ENCODE measurements at regions not wholly inside any gene's neighbourhood (a gene's known extent, or its start where the extent isn't known, plus 50 kb on each side); places are given as distances from the start of the nearest gene placed in this dataset.

- DNase-seq = no peak
- intact Hi-C loops (cut with DNase I) = no loop called here
Observed at GRCh38 chr10:2982146-2982545, 85.2 kb upstream of the PFKP start.

- DNase-seq = no peak
- intact Hi-C loops (cut with DNase I) = no loop called here
Observed at GRCh38 chr10:2981361-2981801, 86.0 kb upstream of the PFKP start.

GRCh38 chr10:2980791-2981360 lies 86.5 kb upstream of the PFKP start:
- DNase-seq = no peak
- intact Hi-C loops (cut with DNase I) = no loop called here

GRCh38 chr10:2980116-2980515 lies 87.2 kb upstream of the PFKP start:
- intact Hi-C loops (cut with DNase I) = no loop called here
- DNase-seq = no peak

- peak in 2 of 10 donors; percentile 10 to 28 for DNase-seq
Observed at GRCh38 chr10:2979306-2979705, 88.0 kb upstream of the PFKP start.

GRCh38 chr10:2978574-2979273 lies 88.6 kb upstream of the PFKP start:
- no peak for DNase-seq
- intact Hi-C loops (cut with DNase I) = loop anchor here (5.0 kb wide), 1 partner anchor 51 kb away; no protein-coding TSS in a partner anchor

More at GRCh38 chr10:2979306-2979705, 88.0 kb upstream of the PFKP start:
- intact Hi-C loops (cut with DNase I) = loop anchor here (5.0 kb wide), 1 partner anchor 52 kb away; no protein-coding TSS in a partner anchor

GRCh38 chr10:2978111-2978510 lies 89.2 kb upstream of the PFKP start:
- DNase-seq = no peak
- intact Hi-C loops (cut with DNase I) = loop anchor here (5.0 kb wide), 1 partner anchor 51 kb away; no protein-coding TSS in a partner anchor

GRCh38 chr10:2974503-2975207 lies 92.7 kb upstream of the PFKP start:
- no peak for DNase-seq
- intact Hi-C loops (cut with DNase I) = loop anchor here (5.0 kb wide), 1 partner anchor 47 kb away; no protein-coding TSS in a partner anchor

GRCh38 chr10:2974083-2974482 lies 93.3 kb upstream of the PFKP start:
- intact Hi-C loops (cut with DNase I) = no loop called here
- no peak for DNase-seq

- intact Hi-C loops (cut with DNase I) = no loop called here
- no peak for DNase-seq
Observed at GRCh38 chr10:2972810-2973209, 94.5 kb upstream of the PFKP start.

GRCh38 chr10:2972216-2972615 lies 95.1 kb upstream of the PFKP start:
- intact Hi-C loops (cut with DNase I) = no loop called here

GRCh38 chr10:2970190-2970823 lies 97.0 kb upstream of the PFKP start:
- DNase-seq = no peak
- intact Hi-C loops (cut with DNase I) = no loop called here

More at GRCh38 chr10:2972216-2972615, 95.1 kb upstream of the PFKP start:
- no peak for DNase-seq

- no peak for DNase-seq
Observed at GRCh38 chr10:2968401-2969058, 98.8 kb upstream of the PFKP start.

GRCh38 chr10:2966134-2966533 lies 101.2 kb upstream of the PFKP start:
- intact Hi-C loops (cut with DNase I) = no loop called here
- DNase-seq = no peak

More at GRCh38 chr10:2968401-2969058, 98.8 kb upstream of the PFKP start:
- intact Hi-C loops (cut with DNase I) = no loop called here

GRCh38 chr10:2964632-2965296 lies 102.6 kb upstream of the PFKP start:
- no peak for DNase-seq
- intact Hi-C loops (cut with DNase I) = no loop called here

- DNase-seq = no peak
- intact Hi-C loops (cut with DNase I) = no loop called here
Observed at GRCh38 chr10:2963889-2964631, 103.3 kb upstream of the PFKP start.

GRCh38 chr10:2962194-2962593 lies 105.2 kb upstream of the PFKP start:
- DNase-seq = no peak
- intact Hi-C loops (cut with DNase I) = no loop called here

- intact Hi-C loops (cut with DNase I) = no loop called here
- no peak for DNase-seq
Observed at GRCh38 chr10:2958659-2959058, 108.7 kb upstream of the PFKP start.

GRCh38 chr10:2957785-2958184 lies 109.6 kb upstream of the PFKP start:
- no peak for DNase-seq
- intact Hi-C loops (cut with DNase I) = no loop called here
